HEK293T (cell line): ENCODE measurements at regions not wholly inside any gene's neighbourhood (a gene's known extent, or its start where the extent isn't known, plus 50 kb on each side); places are given as distances from the start of the nearest gene placed in this dataset.

Experiments
- CTCF ChIA-PET: fragments of 350-600 bp; formaldehyde crosslinking; extraction: SDS; loops from one replicate; lab custom pipeline; 2021; ENCODE audit warnings: antibody characterized with exemption, inconsistent platforms; lab: Yijun Ruan, JAX
- POLR2A ChIA-PET: fragments of 350-600 bp; formaldehyde crosslinking; extraction: SDS; loops from one replicate; lab custom pipeline; 2020; ENCODE audit warnings: antibody characterized with exemption, inconsistent platforms; lab: Yijun Ruan, JAX
- DNase-seq: peaks from one replicate; pipeline ENCODE4 v3.0.0; 2012; ENCODE audit warnings: mixed read lengths; ENCODE audit errors: extremely low spot score
- ARNT ChIP-seq: fragments of 450-650 bp; IDR thresholded peaks from 2 replicates; pipeline ENCODE4 v1.6.1; 2017; ENCODE audit warnings: mild to moderate bottlenecking
- BHLHE40 ChIP-seq: fragments of 450-650 bp; IDR thresholded peaks from 2 replicates; pipeline ENCODE4 v1.6.1; 2016; ENCODE audit warnings: mild to moderate bottlenecking, moderate library complexity, borderline replicate concordance
- CTBP1 ChIP-seq: fragments of 450-650 bp; IDR thresholded peaks from 2 replicates; pipeline ENCODE4 v1.6.1; 2016; ENCODE audit warnings: borderline replicate concordance
- ELF4 ChIP-seq: fragments of 450-650 bp; IDR thresholded peaks from 2 replicates; pipeline ENCODE4 v1.6.1; 2017; ENCODE audit warnings: antibody characterized with exemption
- FOXA1 ChIP-seq: fragments of 450-650 bp; IDR thresholded peaks from 2 replicates; pipeline ENCODE4 v1.6.1; 2016; ENCODE audit warnings: mild to moderate bottlenecking
- FOXK2 ChIP-seq: fragments of 450-650 bp; IDR thresholded peaks from 2 replicates; pipeline ENCODE4 v1.6.1; 2016; ENCODE audit warnings: mild to moderate bottlenecking
- FOXM1 ChIP-seq: fragments of 450-650 bp; IDR thresholded peaks from 2 replicates; pipeline ENCODE4 v1.6.1; 2017; ENCODE audit warnings: mild to moderate bottlenecking, borderline replicate concordance
- HDGF ChIP-seq: fragments of 450-650 bp; IDR thresholded peaks from 2 replicates; pipeline ENCODE4 v1.6.1; 2017; ENCODE audit warnings: antibody characterized with exemption, borderline replicate concordance
- L3MBTL2 ChIP-seq: fragments of 450-650 bp; conservative IDR thresholded peaks from 2 replicates; pipeline ENCODE4 v1.6.1; 2016; ENCODE audit warnings: mild to moderate bottlenecking
- LEF1 ChIP-seq: fragments of 450-650 bp; IDR thresholded peaks from 2 replicates; pipeline ENCODE4 v1.6.1; 2017; ENCODE audit warnings: mild to moderate bottlenecking, borderline replicate concordance
- NFRKB ChIP-seq: fragments of 450-650 bp; IDR thresholded peaks from 2 replicates; pipeline ENCODE4 v1.6.1; 2016; ENCODE audit warnings: mild to moderate bottlenecking, moderate library complexity
- SP1 ChIP-seq: fragments of 450-650 bp; IDR thresholded peaks from 2 replicates; pipeline ENCODE4 v1.6.1; 2017
- SUZ12 ChIP-seq: fragments of 450-650 bp; IDR thresholded peaks from 2 replicates; pipeline ENCODE4 v1.6.1; 2016; ENCODE audit warnings: mild to moderate bottlenecking
- TARDBP ChIP-seq: fragments of 450-650 bp; IDR thresholded peaks from 2 replicates; pipeline ENCODE4 v1.6.1; 2016
- ZNF384 ChIP-seq: fragments of 450-650 bp; IDR thresholded peaks from 2 replicates; pipeline ENCODE4 v1.6.1; 2016
- TF ChIP-seq, protein P1 (sequence below): fragments of 450-650 bp; IDR thresholded peaks from 2 replicates; pipeline ENCODE4 v1.6.1; 2016

DNA sequence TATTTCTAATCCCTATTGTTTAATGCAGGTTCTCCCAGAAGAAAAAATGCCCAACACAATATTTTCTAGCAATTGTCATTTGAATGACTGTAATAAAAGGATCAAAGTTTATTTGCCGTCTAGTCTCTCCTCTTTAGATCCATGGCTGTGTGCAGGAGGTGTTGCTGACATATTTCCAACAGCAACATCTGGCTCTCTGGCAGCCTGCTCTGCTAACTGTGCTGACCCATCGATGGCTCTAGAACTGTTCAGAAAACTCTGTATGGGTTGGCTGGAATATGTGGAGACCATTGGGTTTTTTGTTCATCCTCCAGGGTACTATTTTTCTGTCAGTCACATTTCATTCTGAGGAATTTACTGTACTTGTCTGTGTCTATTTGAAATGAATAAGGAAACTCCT, 202.0 kb upstream of the SLC27A6 start:
- ChIA-PET POLR2A (no interaction called here), CTCF (no interaction called here)
- no peak for DNase-seq
- TF ChIP-seq ARNT (no peak), SUZ12 (no peak), ELF4 (no peak), SP1 (no peak), NFRKB (no peak), BHLHE40 (no peak), FOXK2 (no peak), L3MBTL2 (no peak), HDGF (no peak), LEF1 (no peak), CTBP1 (no peak), ZNF384 (no peak), FOXM1 (no peak)
- TF ChIP-seq, protein P1, sequence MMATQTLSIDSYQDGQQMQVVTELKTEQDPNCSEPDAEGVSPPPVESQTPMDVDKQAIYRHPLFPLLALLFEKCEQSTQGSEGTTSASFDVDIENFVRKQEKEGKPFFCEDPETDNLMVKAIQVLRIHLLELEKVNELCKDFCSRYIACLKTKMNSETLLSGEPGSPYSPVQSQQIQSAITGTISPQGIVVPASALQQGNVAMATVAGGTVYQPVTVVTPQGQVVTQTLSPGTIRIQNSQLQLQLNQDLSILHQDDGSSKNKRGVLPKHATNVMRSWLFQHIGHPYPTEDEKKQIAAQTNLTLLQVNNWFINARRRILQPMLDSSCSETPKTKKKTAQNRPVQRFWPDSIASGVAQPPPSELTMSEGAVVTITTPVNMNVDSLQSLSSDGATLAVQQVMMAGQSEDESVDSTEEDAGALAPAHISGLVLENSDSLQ: no peak

DNA sequence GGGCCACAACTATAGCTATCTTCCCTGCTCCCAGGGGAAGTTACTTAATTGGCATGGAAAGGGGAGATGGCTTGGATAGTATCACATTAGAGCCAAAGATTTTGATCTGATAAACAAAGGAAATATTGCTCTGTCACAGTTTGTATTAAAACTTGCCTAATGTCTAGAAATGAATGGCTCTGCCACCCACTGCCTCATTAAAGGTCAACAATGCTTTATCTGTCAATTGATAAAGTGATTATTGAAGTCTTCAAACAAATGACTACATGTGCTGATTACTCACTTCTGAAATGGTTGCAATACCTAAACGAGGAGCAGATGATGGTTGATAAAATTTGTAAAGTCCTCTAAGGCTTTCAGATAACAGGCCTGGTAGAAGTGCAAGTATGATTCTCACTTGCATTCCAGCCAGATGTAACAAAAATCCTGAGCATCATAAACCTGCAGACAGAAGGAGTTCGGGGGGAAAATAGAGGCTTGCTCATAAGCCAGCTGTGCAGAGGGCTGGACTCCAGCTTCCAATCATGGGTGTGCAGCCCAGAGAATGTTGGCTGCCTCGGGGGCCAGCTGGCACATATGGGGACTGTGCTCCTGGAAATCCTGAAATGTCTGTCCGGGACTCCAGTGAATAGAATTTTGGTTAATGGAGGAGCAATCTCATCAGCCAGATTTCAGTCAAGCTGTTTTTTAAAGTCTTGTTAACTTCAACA, 200.5 kb upstream of the SLC27A6 start:
- ChIA-PET CTCF (no interaction called here), POLR2A (no interaction called here)
- TF ChIP-seq ZNF384: no peak
- no peak for TF ChIP-seq HDGF
- TF ChIP-seq FOXA1: no peak
- no peak for TF ChIP-seq SUZ12
- TF ChIP-seq NFRKB: no peak
- TF ChIP-seq CTBP1: no peak
- TF ChIP-seq ELF4: no peak
- TF ChIP-seq BHLHE40: no peak
- TF ChIP-seq ARNT: no peak
- TF ChIP-seq LEF1: no peak
- no peak for TF ChIP-seq L3MBTL2
- no peak for TF ChIP-seq TARDBP
- TF ChIP-seq, protein P1: no peak
- TF ChIP-seq SP1: no peak
- TF ChIP-seq FOXM1: no peak
- no peak for TF ChIP-seq FOXK2
- no peak for DNase-seq

DNA sequence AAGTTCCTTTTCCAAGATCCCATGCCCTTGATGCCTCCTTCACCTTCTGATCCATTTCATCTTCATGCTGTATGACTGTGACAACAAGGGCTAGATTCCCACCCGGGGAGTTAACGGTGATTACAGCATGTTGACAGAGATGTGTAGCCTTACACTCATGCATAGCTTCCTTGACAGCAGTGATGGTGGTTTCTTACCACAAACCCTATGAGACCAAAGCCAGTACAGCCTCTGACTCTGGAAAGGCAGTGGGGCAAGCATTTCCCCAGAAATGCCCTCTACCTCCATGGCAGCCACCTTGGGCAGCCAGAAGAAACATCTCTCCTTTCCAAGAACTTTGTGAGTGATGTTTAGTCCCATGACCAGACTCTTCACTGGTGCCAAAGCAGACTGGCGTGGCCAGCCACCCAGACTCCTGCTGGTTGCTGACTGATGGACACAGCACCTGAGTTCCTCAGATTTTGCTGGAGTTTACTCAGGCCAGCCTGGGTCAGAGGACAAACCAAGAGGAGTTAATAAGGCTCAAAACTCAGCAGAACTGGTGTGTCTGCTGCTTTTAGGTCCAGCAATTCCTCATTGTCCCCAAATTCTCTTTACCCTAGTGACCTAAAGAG, 199.7 kb upstream of the SLC27A6 start:
- DNase-seq: no peak
- ChIA-PET POLR2A (no interaction called here), CTCF (no interaction called here)
- TF ChIP-seq TARDBP (no peak), FOXA1 (no peak), CTBP1 (no peak), NFRKB (no peak), ELF4 (no peak)
- TF ChIP-seq, protein P1: no peak

DNA sequence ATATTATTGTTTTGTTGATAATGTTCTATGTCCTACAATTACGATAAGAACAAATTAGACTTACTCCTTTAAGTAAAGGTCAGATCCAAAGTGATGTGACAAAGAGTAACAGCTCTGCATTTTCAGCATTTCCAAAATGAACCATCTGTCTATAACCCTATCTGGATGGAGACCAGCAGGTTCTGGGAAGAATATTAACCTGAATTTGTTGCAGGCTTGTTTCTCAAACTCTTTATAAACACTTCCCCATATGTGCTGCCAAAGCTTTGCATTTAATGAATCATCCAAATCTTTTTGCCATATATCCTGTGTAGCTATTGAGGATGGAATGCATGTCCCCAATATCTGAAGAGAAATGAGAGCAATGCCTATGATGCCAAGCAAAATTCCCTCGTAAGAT, 198.9 kb upstream of the SLC27A6 start:
- POLR2A ChIA-PET: no interaction called here
- DNase-seq: no peak
- CTCF ChIA-PET: no interaction called here
- no peak for TF ChIP-seq SUZ12
- no peak for TF ChIP-seq TARDBP
- TF ChIP-seq FOXA1: no peak
- no peak for TF ChIP-seq L3MBTL2
- TF ChIP-seq CTBP1: no peak
- TF ChIP-seq NFRKB: no peak
- no peak for TF ChIP-seq ZNF384
- no peak for TF ChIP-seq HDGF
- TF ChIP-seq FOXK2: no peak
- no peak for TF ChIP-seq BHLHE40
- TF ChIP-seq ARNT: no peak
- TF ChIP-seq LEF1: no peak
- TF ChIP-seq ELF4: no peak
- TF ChIP-seq SP1: no peak
- TF ChIP-seq FOXM1: no peak
- TF ChIP-seq, protein P1: no peak

DNA sequence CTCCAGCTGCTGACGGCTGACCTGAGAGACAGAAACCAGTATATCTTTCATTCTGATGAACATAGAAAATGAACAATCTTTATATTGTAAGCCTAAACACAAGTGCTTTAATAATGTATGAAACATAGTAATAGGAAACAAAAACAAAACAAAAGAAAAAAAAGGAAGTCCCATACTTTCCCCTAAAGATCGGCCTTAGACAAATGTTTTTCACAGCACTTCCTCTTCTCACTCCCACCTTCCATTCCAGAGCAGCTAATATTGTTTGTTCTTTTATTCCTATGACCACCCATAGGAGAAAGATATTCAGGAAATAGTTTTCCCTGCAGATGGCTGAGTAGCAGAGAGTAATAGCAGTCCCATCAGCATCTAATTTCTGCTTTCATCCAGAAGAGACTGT, 194.4 kb upstream of the SLC27A6 start:
- TF ChIP-seq LEF1 (no peak), FOXA1 (no peak), SP1 (no peak), SUZ12 (no peak), TARDBP (no peak), FOXK2 (no peak), ARNT (no peak), CTBP1 (no peak), FOXM1 (no peak)
- ChIA-PET POLR2A (no interaction called here), CTCF (no interaction called here)
- DNase-seq: no peak

DNA sequence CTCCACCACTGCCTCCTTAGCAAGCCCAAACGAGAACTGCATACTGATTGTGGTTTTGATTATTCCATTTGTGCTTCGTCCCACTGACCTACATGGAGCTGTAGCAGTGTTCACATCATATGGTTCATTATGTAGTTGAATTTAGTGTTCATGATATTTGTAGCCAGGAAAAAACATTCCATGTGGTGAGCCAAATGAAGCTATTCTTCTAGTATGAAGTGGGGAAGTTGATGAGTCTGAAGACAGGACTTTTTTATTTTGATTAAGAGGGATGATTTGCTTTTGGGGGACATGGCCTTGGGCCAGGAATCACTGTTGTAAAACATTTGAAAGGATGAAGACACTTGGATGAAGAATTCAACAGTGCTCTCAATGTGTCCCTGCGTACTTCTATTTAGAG, 192.9 kb upstream of the SLC27A6 start:
- CTCF ChIA-PET: no interaction called here
- no peak for TF ChIP-seq SUZ12
- TF ChIP-seq, protein P1: no peak
- no peak for TF ChIP-seq L3MBTL2
- TF ChIP-seq CTBP1: no peak
- no peak for TF ChIP-seq LEF1
- TF ChIP-seq ARNT: no peak
- TF ChIP-seq FOXK2: no peak
- no peak for TF ChIP-seq TARDBP
- no peak for TF ChIP-seq FOXM1
- no peak for TF ChIP-seq BHLHE40
- no peak for TF ChIP-seq SP1
- no peak for DNase-seq
- POLR2A ChIA-PET: no interaction called here
